ENCODE measurements at regions not wholly inside any gene's neighbourhood (a gene's known extent, or its start where the extent isn't known, plus 50 kb on each side); places are given as distances from the start of the nearest gene placed in this dataset.

DNA sequence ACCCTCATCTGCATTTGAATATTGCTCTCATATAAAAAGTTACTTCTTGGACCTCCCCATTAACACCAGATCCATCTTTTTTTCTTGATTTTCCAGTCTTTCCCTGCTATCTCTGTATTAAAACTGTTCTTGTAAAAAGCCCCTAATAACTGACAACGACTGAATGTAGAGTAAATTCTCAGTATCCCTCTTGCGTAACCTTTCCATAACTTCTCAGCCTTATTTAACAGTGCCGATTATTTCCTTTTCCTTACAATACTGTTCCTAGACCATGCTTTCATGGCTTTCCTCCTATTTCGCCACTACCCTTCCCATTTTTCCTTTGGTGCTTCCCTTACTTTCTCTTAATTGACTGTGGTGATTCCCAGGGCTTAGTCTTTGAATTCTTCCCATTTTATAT is 348.9 kb upstream of the DSEL start:
- Histone ChIP-seq H2BK120ac (replicated peaks; ENCODE audit: low read depth, low read length) (no peak overlapping the region), H3K18ac (ENCODE audit: extremely low read depth, low read length) (no peak overlapping the region), H4K8ac (ENCODE audit: extremely low read depth, insufficient read depth, low read length) (no peak overlapping the region), H3K23ac (ENCODE audit: insufficient read length) (no peak overlapping the region), H3K27me3 (replicated peaks in 1 of 4; ENCODE audit: control insufficient read depth in 3 of 4, extremely low read depth in 1 of 4, insufficient read depth in 3 of 4, low read length in 3 of 4) (no peaks in the 10 kb centered on the region), H2AK5ac (ENCODE audit: low read depth, low read length) (no peak overlapping the region), H3K79me1 (ENCODE audit: low read depth, low read length) (no peaks in the 10 kb centered on the region), H4K91ac (replicated peaks; ENCODE audit: insufficient read length, low read length) (no peak overlapping the region), H3K56ac (replicated peaks; ENCODE audit: insufficient read length, low read depth, low read length) (no peak overlapping the region), H4K20me1 (replicated peaks in 1 of 2; ENCODE audit: control insufficient read depth in 1 of 2, insufficient read depth in 2 of 2, low read length in 2 of 2) (no peaks in the 10 kb centered on the region), H3K4me2 (ENCODE audit: insufficient read depth in 1 of 2, low read depth in 2 of 2, low read length in 2 of 2) (no peak overlapping the region), H3K14ac (ENCODE audit: insufficient read length) (no peak overlapping the region), H3K23me2 (ENCODE audit: low read depth, low read length) (no peaks in the 10 kb centered on the region; the same call in 1 of the 2 replicates), H3K9me3 (ENCODE audit: insufficient read depth in 2 of 2, low read depth in 1 of 2, low read length in 1 of 2) (no peaks in the 10 kb centered on the region), H3K4me3 (ENCODE audit: extremely low read depth in 1 of 4, insufficient read depth in 2 of 4, low read depth in 3 of 4, low read length in 4 of 4) (no peak overlapping the region), H3K4me1 (replicated peaks in 1 of 4; ENCODE audit: control insufficient read depth in 3 of 4, insufficient read depth in 4 of 4, low read length in 3 of 4) (no peaks in the 10 kb centered on the region), H3K36me3 (ENCODE audit: control insufficient read depth in 2 of 4, insufficient read depth in 4 of 4, low read length in 3 of 4) (no peaks in the 10 kb centered on the region), H2BK5ac (ENCODE audit: low read depth, low read length) (no peak overlapping the region), H3K79me2 (ENCODE audit: control insufficient read depth in 1 of 2, insufficient read depth in 2 of 2, low read length in 2 of 2) (no peaks in the 10 kb centered on the region), H3K4ac (replicated peaks; ENCODE audit: insufficient read length, low read depth, low read length) (no peak overlapping the region), H2AFZ (ENCODE audit: low read length) (no peak overlapping the region), H4K5ac (ENCODE audit: insufficient read length, low read depth, low read length) (no peak overlapping the region), H3K27ac (ENCODE audit: low read depth, low read length) (no peak overlapping the region), H2BK12ac (ENCODE audit: low read depth, low read length) (no peak overlapping the region), H2BK15ac (ENCODE audit: low read length) (no peak overlapping the region), H2BK20ac (ENCODE audit: low read length) (no peak overlapping the region), H3K9ac (replicated peaks in 1 of 4; ENCODE audit: extremely low read depth in 1 of 4, low read depth in 3 of 4, low read length in 3 of 4) (no peak overlapping the region)
- 86% methylated on average over 4 of the region's 4 CpGs; no CpG with 5 or more reads in 1 of the 2 experiments for WGBS, 2 experiments (ENCODE audit: extremely low coverage in 1 of 2, insufficient coverage in 1 of 2, insufficient read length in 1 of 2, insufficient replicate concordance in 2 of 2, low coverage in 1 of 2, low lambda C conversion rate in 2 of 2, missing lambda C conversion rate in 1 of 2)
- TF ChIP-seq KDM4A (IDR thresholded peaks at IDR 0.05; ENCODE audit: low read depth, low read length, severe bottlenecking) (no peak), RFX5 (IDR thresholded peaks at IDR 0.05; ENCODE audit: borderline replicate concordance, low read depth, low read length) (no peak), CEBPB (IDR thresholded peaks at IDR 0.05; ENCODE audit: low read depth, low read length) (peak; percentile 54; the same call in 1 of the 2 replicates), BACH1 (IDR thresholded peaks at IDR 0.05; ENCODE audit: low read length) (no peak)
- CTCF ChIA-PET (ENCODE audit: partially characterized antibody) = no interaction called here
- FAIRE-seq = no peak
- POLR2A ChIA-PET (ENCODE audit: partially characterized antibody) = no interaction called here
- no peak for DNase-seq (ENCODE audit: low read depth in 1 of 2, low spot score in 2 of 2)
